HG02759 (cell line): ENCODE measurements at regions not wholly inside any gene's neighbourhood (a gene's known extent, or its start where the extent isn't known, plus 50 kb on each side); places are given as distances from the start of the nearest gene placed in this dataset.

Experiments used
- ATAC-seq: cut with Tn5 transposase; IDR thresholded peaks from one replicate; pipeline ENCODE4 v1.9.1; 2021; ENCODE audit warnings: mild to moderate bottlenecking, moderate library complexity; ENCODE audit not compliant: unreplicated experiment

DNA sequence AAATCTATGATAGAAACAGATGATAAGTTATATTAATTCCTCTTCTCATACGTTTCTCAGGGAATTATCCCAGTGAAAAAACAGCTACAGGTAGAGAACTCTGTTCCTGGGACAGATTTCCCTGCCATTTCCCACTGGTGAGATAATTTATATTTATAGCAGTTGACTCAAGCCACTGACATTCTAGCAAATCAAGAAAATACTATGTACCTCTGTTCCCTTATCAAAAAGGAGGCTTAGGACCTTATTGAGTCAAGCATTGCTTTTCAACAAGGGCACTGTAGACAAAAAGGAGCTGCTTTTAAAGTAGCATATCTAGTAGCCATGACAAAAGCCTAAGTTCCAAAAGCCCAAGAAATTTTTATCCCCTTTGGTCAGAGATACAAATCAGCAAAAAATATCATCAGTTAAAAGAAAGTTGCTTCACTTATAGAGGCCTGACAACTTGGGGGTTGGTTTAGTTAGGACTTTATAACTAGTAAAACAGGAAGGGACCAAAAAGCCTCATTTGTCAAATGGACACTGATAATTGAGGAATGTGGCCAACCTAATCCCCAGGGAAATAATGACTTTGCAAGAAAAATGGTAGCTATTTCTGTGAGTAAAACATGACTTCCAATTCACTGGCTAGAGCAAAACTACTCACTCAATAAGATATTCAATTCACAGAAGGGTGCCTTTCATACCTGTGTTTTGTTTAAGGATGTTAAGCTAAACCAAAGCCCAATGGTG, 652.5 kb downstream of the SLITRK1 start:
- ATAC-seq = no peak

- ATAC-seq = no peak
These were observed 658.7 kb downstream of the SLITRK1 start for GRCh38 chr13:83223546-83223945.

DNA sequence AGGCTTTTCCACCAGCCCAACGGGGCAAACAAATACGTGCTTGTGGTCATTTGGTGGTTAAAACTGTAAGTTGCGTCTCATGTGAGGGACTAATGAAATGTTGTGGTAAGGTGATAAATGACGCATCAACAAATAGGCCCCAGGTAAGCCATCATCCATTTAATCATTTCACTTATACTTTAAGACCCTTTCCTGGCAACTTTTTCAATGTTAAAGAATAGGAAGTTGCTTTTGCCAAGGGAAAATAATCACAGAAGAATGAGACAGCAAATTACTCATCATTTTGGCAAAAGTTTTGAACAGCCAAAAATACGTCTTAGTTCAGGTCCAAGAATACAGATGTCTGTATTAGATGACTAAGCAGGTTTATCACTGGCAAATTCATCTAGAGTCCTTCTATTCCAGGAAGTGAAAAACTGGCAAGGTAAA, 660.4 kb downstream of the SLITRK1 start:
- ATAC-seq = no peak

- ATAC-seq = no peak
These were observed 661.0 kb downstream of the SLITRK1 start for GRCh38 chr13:83221256-83221655.

DNA sequence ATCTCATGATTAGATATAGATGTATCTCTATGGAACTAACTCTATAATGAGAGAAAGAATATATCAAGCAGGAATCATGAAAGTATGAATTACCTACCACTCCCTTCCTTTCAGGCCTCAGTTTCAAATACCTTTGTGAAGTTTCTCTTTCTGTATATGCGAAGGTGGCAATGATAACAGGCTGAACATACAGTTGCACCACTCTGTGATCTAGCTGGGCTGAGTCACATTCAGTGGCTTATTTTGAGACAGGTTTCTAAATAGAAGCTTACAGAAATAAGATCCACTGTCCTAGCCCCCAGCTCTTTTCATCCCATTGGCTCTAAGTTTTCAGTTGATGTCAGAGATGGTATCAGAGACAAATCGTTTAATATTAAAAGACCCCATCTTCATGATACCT, 662.0 kb downstream of the SLITRK1 start:
- no peak for ATAC-seq

DNA sequence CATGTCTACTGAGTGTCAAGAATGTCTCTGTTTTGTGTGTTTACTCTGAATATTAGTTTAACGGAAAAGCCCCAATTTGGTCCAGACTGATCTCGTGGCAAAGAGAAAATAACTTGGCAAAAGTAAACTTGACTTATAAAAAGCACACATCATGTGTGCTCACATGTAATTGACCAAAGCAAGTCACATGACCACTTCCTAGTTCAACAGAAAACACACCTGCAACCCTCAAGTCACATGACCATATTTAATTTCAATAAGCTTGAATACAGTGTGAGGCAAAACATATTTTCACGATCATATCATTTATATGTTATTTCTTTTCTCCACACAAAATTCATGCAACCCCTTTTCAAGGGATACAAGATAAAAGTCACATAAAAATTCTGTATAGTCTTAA, 662.4 kb downstream of the SLITRK1 start:
- ATAC-seq = no peak

GRCh38 chr13:83216479-83217245, 665.6 kb downstream of the SLITRK1 start:
- no peak for ATAC-seq

DNA sequence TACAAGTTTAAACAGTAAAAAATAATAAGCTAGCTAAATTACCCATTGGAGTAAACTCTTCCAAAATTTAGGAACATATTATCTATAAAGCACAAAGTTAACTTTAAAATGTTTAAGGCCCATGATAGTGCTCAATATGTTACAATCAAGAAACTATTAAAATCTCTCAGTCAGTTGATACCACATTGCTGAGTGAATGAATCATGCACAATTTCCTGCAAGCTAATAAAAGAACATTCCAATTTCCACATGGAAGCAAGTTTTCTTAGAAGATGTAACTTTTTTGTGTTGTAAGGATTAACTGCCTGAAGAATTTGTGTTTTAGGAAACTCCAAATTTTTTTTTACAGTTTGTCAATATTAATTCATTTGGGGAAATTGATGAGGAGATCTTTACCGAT, 666.6 kb downstream of the SLITRK1 start:
- ATAC-seq = no peak

DNA sequence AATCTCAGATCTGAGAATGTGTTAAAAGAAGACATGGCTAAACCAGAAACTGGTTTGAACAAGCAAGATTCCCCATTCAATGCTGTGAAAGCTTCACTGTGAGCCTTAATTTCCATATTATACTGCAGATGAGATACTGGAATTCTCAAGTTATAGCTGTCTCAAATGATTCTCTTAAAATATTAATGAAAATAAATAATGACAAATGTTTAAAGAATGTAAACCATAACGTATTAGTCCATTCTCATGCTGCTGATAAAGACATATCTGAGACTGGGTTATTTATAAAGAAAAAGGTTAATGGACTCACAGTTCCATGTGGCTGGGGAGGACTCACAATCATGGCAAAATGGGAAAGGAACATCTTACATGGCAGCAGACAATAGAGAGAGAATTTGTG, 667.8 kb downstream of the SLITRK1 start:
- no peak for ATAC-seq

DNA sequence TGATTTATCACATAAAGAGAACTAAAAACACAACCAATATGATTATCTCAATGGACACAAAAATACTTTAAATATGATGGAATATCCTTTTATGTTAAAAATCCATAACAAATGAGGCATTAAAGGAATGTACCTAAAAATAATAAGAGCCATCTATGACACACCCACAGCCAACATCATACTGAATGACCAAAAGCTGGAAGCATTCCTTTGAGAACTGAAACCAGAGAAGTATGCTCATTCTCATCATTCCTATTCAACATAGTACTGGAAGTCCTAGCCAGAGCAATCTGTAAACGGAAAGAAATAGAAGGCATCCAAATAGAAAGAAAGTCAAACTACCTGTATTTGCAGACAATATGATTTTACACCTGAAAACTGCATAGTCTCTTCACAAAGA, 671.0 kb downstream of the SLITRK1 start:
- no peak for ATAC-seq

DNA sequence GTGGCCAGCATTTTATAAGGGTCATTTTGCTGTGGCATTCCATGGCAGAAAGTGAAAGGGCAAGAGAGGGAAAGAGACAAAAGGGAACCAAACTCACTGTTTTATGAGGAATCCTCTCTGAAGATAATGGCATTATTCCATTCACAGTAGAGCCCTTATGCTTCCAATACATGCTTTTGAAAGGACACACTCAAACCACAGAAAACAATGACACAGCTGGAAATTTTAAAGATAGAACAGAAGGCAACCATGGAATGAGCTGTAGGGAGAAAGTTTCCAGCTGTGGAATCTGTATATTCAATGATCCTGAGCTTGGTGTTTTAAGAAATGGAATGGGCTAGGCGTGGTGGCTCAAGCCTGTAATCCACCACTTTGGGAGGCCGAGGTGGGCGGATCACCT, 677.4 kb downstream of the SLITRK1 start:
- ATAC-seq = no peak

GRCh38 chr13:83201506-83201905, 680.8 kb downstream of the SLITRK1 start:
- no peak for ATAC-seq

DNA sequence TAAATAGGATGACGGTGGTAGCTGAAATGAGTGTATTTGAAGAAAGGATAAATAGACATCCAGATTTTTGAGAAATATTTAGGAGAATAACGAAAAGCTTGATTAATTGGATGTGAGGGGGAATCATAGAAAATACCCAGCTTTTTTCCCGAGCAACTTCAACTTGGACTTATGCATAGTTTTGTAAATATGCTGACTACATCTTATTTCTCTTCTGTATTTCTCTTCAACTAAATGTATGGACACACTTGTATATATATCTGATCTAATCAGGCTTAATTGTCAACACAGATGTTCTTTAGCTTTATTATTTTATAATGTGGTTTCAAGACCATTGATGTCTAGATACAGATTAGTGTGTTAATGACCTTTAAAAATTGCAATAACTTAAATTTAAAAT, 685.0 kb downstream of the SLITRK1 start:
- no peak for ATAC-seq

DNA sequence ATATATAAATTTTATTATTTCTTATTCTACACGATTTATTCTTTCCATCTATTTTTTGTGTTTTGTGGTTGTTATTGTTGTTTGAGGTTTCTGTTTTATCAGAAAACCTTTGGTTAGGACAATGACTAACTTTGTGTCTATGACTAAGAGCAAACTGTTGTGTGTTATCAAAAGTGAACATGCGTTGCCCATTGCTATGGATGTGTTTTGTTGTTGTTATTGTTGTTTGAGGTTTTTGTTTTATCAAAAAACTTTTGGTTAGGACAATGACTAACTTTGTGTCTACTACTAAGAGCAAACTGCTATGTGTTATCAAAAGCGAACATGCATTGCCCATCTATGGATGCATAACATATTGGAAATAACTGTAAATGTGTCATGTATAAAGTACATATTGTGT, 692.3 kb downstream of the SLITRK1 start:
- no peak for ATAC-seq

GRCh38 chr13:83184819-83185218, 697.5 kb downstream of the SLITRK1 start:
- ATAC-seq = no peak

- no peak for ATAC-seq
These were observed 698.2 kb downstream of the SLITRK1 start for GRCh38 chr13:83184150-83184475.

- ATAC-seq = no peak
These were observed 698.7 kb downstream of the SLITRK1 start for GRCh38 chr13:83183439-83184149.

DNA sequence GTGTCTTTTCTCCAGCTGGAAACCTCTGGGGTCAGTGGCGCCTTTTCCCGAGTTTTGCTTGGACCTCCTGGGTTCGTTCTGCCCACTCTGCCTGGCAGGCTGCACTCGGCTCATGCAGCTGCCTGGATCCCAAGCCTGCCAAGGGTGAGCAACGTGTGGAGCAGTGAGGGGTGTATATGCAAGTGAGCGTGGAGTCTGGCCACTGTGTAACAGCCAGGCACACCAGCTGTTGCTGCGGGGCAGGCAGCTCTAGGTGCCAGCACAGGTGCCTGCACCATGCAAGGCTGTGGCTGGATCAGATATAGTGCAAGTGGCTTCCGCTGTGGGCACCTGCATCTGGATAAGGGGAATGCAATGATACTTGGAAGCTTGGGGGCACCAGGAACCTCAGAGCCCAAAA, 699.4 kb downstream of the SLITRK1 start:
- ATAC-seq = no peak

DNA sequence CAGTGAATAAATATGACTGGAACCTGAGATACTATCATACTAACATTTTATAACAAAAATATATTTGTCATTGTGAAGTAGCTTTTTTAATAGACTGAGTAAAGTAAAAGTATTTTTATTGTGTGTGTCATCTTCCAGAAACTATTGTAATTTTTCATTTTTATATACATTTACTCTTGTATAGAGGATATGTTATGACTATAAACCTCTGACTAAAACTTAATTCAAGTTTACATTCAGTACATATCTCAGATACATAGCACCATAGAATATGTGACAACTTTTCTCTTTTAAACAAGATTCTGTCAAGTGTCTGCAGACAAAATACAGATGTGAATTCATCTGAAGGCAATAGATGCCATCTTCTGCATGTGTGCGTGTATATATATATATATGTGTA, 704.3 kb downstream of the SLITRK1 start:
- ATAC-seq = no peak

GRCh38 chr13:83168590-83168989, 713.7 kb downstream of the SLITRK1 start:
- no peak for ATAC-seq

GRCh38 chr13:83167203-83167602, 715.1 kb downstream of the SLITRK1 start:
- no peak for ATAC-seq

DNA sequence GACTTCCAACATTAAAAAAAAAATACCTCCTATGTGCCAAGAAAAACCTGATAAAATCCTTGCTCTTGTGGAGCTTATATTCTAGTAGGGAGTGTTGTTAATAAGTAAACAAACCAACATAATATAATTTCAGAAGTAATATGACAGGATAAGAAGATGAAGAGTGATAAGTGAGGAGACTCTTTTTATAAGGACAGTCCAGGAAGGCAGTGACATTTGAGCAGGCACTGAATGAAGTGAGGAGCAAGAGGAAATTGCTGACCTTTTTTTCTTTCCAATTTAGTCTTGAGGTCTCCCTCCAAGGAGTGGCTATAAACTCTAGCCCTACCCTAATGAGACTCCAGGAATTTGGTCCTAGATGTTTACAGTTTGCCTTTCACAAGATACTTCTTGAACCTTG, 715.7 kb downstream of the SLITRK1 start:
- ATAC-seq = no peak
